ENCODE measurements at regions not wholly inside any gene's neighbourhood (a gene's known extent, or its start where the extent isn't known, plus 50 kb on each side); places are given as distances from the start of the nearest gene placed in this dataset.

GRCh38 chr3:72338942-72339669 is 509.1 kb downstream of the SHQ1 start:
- peaks cover 15% of the 10 kb centered on the region for H3K4me1 ChIP-seq (ENCODE audit: control insufficient read depth, insufficient read depth, low read length)
- H3K27me3 ChIP-seq (ENCODE audit: control insufficient read depth, insufficient read depth, low read length) = no peaks in the 10 kb centered on the region
- no peaks in the 10 kb centered on the region for H3K9me3 Mint-ChIP-seq
- DNase-seq (no peak), ATAC-seq (peak; percentile 25 to 52 (median 49))
- no peaks in the 10 kb centered on the region for H3K36me3 ChIP-seq (ENCODE audit: control insufficient read depth, insufficient read depth, low read length)
- H3K9me3 ChIP-seq (ENCODE audit: control insufficient read depth, insufficient read depth, low read length) = no peaks in the 10 kb centered on the region
- peaks cover 0 to 2% of the 10 kb centered on the region in 2 donors for H3K27me3 Mint-ChIP-seq (ENCODE audit: low read depth in 2 of 2)
- no peak overlapping the region for H3K4me3 Mint-ChIP-seq
- no peak for TF ChIP-seq CTCF (IDR thresholded peaks at IDR 0.05)
- H3K27ac Mint-ChIP-seq = no peak overlapping the region
- 87% methylated on average over 11 of the region's 11 CpGs for WGBS (ENCODE audit: insufficient coverage)
- H3K4me3 ChIP-seq (ENCODE audit: low read length) = no peak overlapping the region
- H3K27ac ChIP-seq (ENCODE audit: low read length) = no peak overlapping the region
- intact Hi-C loops (cut with micrococcal nuclease) = no loop called here
- no peaks in the 10 kb centered on the region for H3K36me3 Mint-ChIP-seq
- H3K4me1 Mint-ChIP-seq = peaks cover 16% of the 10 kb centered on the region in 2 donors

- TF ChIP-seq CTCF (IDR thresholded peaks at IDR 0.05) = no peak
- no peaks in the 10 kb centered on the region for H3K9me3 Mint-ChIP-seq
- peaks cover 0 to 2% of the 10 kb centered on the region in 2 donors for H3K27me3 Mint-ChIP-seq (ENCODE audit: low read depth in 2 of 2)
- no peak overlapping the region for H3K4me3 ChIP-seq (ENCODE audit: low read length)
- DNase-seq (no peak), ATAC-seq (peak in 1 of 3 donors; percentile 19)
- intact Hi-C loops (cut with micrococcal nuclease) = no loop called here
- WGBS (ENCODE audit: insufficient coverage) = 92% methylated on average over 8 of the region's 8 CpGs
- peaks cover 8% of the 10 kb centered on the region for H3K4me1 ChIP-seq (ENCODE audit: control insufficient read depth, insufficient read depth, low read length)
- peaks cover 8% of the 10 kb centered on the region in 2 donors for H3K4me1 Mint-ChIP-seq
- no peak overlapping the region for H3K27ac ChIP-seq (ENCODE audit: low read length)
- no peaks in the 10 kb centered on the region for H3K36me3 ChIP-seq (ENCODE audit: control insufficient read depth, insufficient read depth, low read length)
- no peaks in the 10 kb centered on the region for H3K27me3 ChIP-seq (ENCODE audit: control insufficient read depth, insufficient read depth, low read length)
- H3K9me3 ChIP-seq (ENCODE audit: control insufficient read depth, insufficient read depth, low read length) = no peaks in the 10 kb centered on the region
- H3K27ac Mint-ChIP-seq = no peak overlapping the region
- H3K4me3 Mint-ChIP-seq = no peak overlapping the region
- no peaks in the 10 kb centered on the region for H3K36me3 Mint-ChIP-seq
Measured at GRCh38 chr3:72338082-72338941, 509.9 kb downstream of the SHQ1 start.

- TF ChIP-seq CTCF (IDR thresholded peaks at IDR 0.05) = no peak
- DNase-seq (no peak), ATAC-seq (no peak)
- intact Hi-C loops (cut with micrococcal nuclease) = no loop called here
- Mint-ChIP-seq H3K9me3 (no peaks in the 10 kb centered on the region), H3K27ac (no peak overlapping the region), H3K27me3 (ENCODE audit: low read depth in 2 of 2) (peaks cover 0 to 2% of the 10 kb centered on the region in 2 donors), H3K4me3 (no peak overlapping the region), H3K4me1 (no peaks in the 10 kb centered on the region), H3K36me3 (no peaks in the 10 kb centered on the region)
- 87% methylated on average over 4 of the region's 5 CpGs for WGBS (ENCODE audit: insufficient coverage)
- H3K36me3 ChIP-seq (ENCODE audit: control insufficient read depth, insufficient read depth, low read length) = no peaks in the 10 kb centered on the region
- peaks cover 6% of the 10 kb centered on the region for H3K4me1 ChIP-seq (ENCODE audit: control insufficient read depth, insufficient read depth, low read length)
- H3K4me3 ChIP-seq (ENCODE audit: low read length) = no peak overlapping the region
- H3K27ac ChIP-seq (ENCODE audit: low read length) = no peak overlapping the region
- no peaks in the 10 kb centered on the region for H3K27me3 ChIP-seq (ENCODE audit: control insufficient read depth, insufficient read depth, low read length)
- no peaks in the 10 kb centered on the region for H3K9me3 ChIP-seq (ENCODE audit: control insufficient read depth, insufficient read depth, low read length)
Measured at GRCh38 chr3:72337480-72337855, 510.8 kb downstream of the SHQ1 start.
